T-helper 2 cell treated with Interferon-gamma antibody and Interleukin-4, amounts not matched to agents 5 μg/mL and 100 μg/mL, for 36 hours (primary cell): ENCODE measurements at regions not wholly inside any gene's neighbourhood (a gene's known extent, or its start where the extent isn't known, plus 50 kb on each side); places are given as distances from the start of the nearest gene placed in this dataset.

Source experiments
- DNase-seq: peaks from one replicate; pipeline ENCODE4 v3.0.0; 2021; ENCODE audit warnings: low spot score
- H3K27ac Mint-ChIP-seq: one replicate; pipeline ENCODE4 v1.8.0; 2021; ENCODE audit warnings: mild to moderate bottlenecking, mixed read lengths
- H3K27me3 Mint-ChIP-seq: one replicate; pipeline ENCODE4 v1.8.0; 2021; ENCODE audit warnings: low read depth, mixed read lengths
- H3K36me3 Mint-ChIP-seq: one replicate; pipeline ENCODE4 v1.8.0; 2021; ENCODE audit warnings: low read depth, mixed read lengths
- H3K4me1 Mint-ChIP-seq: one replicate; pipeline ENCODE4 v1.8.0; 2021; ENCODE audit warnings: low read depth, mixed read lengths
- H3K4me3 Mint-ChIP-seq: one replicate; pipeline ENCODE4 v1.8.0; 2022; ENCODE audit warnings: mild to moderate bottlenecking, moderate library complexity, mixed read lengths
- H3K9me3 Mint-ChIP-seq: one replicate; pipeline ENCODE4 v1.8.0; 2021; ENCODE audit warnings: mixed read lengths

DNA sequence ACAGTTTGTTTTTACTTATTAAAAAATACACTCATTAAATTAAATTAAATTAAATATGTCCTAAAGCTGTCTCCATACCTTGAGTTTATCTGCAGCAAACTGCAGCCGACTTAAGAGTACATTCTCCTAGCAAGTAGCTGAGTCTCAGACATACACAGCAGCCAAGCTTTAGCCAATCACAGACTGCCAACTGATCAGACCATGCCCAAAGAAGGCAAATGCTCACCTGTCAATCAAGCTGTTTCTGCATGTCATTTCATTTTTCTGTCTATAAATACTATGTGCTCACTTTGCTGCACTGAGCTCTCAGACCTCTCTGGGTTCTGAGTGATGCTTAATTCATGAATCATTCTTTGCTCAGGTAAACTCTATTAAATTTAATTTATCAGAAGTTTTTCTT is 280.9 kb upstream of the EPHA5 start:
- Mint-ChIP-seq H3K36me3 (no peaks in the 10 kb centered on the region), H3K4me1 (no peaks in the 10 kb centered on the region), H3K27ac (no peak overlapping the region), H3K4me3 (no peak overlapping the region), H3K9me3 (peaks cover 13% of the 10 kb centered on the region), H3K27me3 (no peaks in the 10 kb centered on the region)
- DNase-seq: no peak

DNA sequence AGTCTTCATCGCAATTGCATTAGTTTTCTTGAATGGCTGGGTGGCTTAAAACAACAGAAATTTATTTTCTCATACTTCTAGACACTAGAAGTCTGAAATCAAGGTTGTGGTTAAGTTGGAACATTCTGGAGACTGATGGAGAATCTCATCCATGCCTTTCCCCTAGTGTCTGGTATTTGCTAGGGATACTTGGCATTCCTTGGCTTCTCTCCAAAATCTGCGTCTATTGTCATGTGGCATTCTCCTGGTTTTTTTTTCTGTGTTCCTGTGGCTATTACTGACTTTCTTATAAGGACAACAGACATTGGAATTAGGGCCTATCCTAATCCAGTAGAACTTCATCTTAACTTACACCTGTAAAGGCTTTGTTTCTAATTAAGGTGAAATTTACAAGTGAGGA is 272.8 kb upstream of the EPHA5 start:
- Mint-ChIP-seq H3K36me3 (no peaks in the 10 kb centered on the region), H3K27ac (no peak overlapping the region)

DNA sequence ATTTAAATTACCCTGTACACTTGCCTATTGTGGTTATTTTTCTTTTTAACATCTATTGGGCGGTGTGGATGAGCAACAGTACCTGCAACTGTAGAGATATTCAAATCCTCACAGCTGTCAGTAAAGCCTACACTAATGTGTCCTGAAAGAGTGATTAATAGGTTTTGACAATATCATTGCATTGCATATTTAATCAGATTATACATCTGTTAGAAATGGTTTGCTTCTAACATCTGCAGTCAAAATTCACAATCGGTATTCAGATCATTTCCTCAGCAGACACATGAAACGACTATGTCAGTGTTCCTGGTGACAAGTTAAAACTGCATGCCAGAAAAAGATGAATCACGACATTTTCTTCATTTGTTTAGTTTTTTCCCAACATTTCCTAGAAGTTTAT is 254.6 kb upstream of the EPHA5 start:
- Mint-ChIP-seq H3K36me3 (no peaks in the 10 kb centered on the region), H3K27ac (no peak overlapping the region), H3K4me1 (no peaks in the 10 kb centered on the region), H3K27me3 (no peaks in the 10 kb centered on the region), H3K9me3 (peaks cover 17% of the 10 kb centered on the region), H3K4me3 (no peak overlapping the region)
- no peak for DNase-seq

More for the DNA sequence above, 272.8 kb upstream of the EPHA5 start:
- Mint-ChIP-seq H3K9me3 (peaks cover 9% of the 10 kb centered on the region), H3K4me3 (no peak overlapping the region), H3K27me3 (no peaks in the 10 kb centered on the region), H3K4me1 (no peaks in the 10 kb centered on the region)
- DNase-seq: no peak

DNA sequence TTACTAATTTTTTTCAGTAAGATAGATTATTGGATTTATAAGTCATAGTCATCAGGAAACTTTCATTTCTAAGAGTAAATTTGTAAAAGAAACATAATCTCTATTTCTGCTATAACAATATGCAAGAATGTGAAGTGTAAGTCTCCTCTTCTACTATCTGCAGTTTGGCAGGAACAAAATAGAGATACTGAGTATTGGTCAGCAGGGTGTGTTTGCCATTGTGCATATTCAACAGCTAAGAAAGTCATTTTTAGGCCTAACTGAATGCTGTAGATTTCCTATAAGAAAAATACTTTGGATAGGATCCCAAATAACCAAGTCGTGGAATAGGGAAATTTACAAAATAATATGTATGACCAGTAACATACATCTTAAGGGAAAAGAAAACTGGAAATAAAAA is 253.3 kb upstream of the EPHA5 start:
- Mint-ChIP-seq H3K27ac (no peak overlapping the region), H3K36me3 (no peaks in the 10 kb centered on the region), H3K4me1 (no peaks in the 10 kb centered on the region), H3K27me3 (no peaks in the 10 kb centered on the region), H3K4me3 (no peak overlapping the region), H3K9me3 (peaks cover 17% of the 10 kb centered on the region)
- DNase-seq: no peak

DNA sequence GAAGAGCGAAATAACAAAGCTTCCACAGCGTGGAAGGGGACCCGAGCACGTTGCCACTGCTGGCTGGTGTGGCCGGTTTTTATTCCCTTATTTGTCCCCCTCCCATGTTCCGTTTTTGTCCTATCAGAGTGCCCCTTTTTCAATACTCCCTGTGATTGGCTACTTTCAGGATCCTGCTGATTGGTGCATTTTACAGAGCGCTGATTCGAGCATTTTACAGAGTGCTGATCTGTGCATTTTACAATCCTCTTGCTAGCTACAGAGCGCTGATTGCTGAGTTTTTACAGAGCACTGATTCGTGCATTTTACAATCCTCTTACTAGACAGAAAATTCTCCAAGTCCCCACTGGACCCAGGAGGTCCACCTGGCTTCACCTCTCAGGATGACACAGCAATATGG is 250.9 kb upstream of the EPHA5 start:
- no peaks in the 10 kb centered on the region for H3K36me3 Mint-ChIP-seq
- H3K4me1 Mint-ChIP-seq: no peaks in the 10 kb centered on the region
- peaks cover 24% of the 10 kb centered on the region for H3K9me3 Mint-ChIP-seq
- H3K4me3 Mint-ChIP-seq: no peak overlapping the region
- H3K27me3 Mint-ChIP-seq: no peaks in the 10 kb centered on the region
- no peak for DNase-seq
- H3K27ac Mint-ChIP-seq: no peak overlapping the region

DNA sequence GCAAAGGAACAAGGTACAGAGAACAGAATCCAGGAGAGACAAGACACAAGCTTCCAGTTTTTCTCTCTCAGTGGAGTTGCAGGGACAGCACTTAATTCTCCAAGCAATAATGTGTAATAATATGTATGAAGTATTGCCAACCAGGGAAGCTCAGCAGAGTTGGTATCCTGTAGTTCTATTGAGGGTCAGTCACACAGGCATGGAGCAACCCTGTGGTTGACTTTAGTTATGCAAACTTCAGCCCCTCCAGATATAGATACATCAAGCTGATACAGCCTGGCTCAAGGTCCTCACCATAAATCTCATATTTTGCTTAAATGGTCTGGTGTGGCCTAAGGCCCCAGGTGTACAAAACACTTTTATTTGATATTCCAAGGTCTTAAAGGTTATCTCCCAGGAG is 248.6 kb upstream of the EPHA5 start:
- no peaks in the 10 kb centered on the region for H3K36me3 Mint-ChIP-seq
- no peak overlapping the region for H3K4me3 Mint-ChIP-seq
- no peaks in the 10 kb centered on the region for H3K4me1 Mint-ChIP-seq
- H3K9me3 Mint-ChIP-seq: peaks cover 20% of the 10 kb centered on the region
- no peak for DNase-seq
- H3K27ac Mint-ChIP-seq: no peak overlapping the region
- H3K27me3 Mint-ChIP-seq: no peaks in the 10 kb centered on the region

DNA sequence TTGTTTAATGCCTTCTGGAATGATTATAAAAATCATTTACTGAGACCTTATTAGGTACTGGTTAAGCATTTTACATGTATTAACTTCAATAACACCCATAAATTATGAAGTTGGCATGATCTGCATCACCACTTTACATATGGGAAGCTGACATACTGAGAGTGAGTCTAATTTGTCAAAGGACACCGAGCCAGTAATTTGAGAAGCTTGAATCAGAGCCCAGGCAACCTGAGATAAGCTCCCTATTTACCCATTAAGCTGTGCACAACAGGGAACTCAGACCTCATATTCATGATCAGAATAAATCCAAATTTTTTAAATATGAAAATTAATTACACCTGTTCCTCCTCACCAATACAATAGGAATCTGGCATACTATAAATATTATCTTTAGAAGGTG is 247.9 kb upstream of the EPHA5 start:
- no peak overlapping the region for H3K27ac Mint-ChIP-seq

DNA sequence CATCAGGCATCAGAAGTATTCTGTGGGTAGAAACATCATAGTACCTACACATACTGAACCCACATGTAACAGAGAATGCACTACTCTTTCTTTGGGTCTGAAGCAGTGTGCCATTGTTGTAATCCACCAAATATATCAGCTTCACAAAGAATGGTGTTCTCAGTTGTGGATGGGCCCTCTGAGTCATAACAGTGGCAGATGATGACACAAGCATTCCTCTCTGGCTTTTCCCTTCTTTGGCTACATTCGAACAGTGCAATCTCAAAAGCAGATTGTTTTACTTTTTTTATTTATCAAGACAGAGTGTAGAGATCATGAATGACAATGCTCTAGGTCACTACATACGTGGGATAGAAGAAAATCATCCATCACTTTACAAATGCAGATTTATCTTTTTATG is 247.2 kb upstream of the EPHA5 start:
- Mint-ChIP-seq H3K36me3 (no peaks in the 10 kb centered on the region), H3K27me3 (no peaks in the 10 kb centered on the region), H3K27ac (no peak overlapping the region), H3K9me3 (peaks cover 24% of the 10 kb centered on the region), H3K4me3 (no peak overlapping the region), H3K4me1 (no peaks in the 10 kb centered on the region)
- DNase-seq: no peak

More for the DNA sequence above, 247.9 kb upstream of the EPHA5 start:
- no peaks in the 10 kb centered on the region for H3K4me1 Mint-ChIP-seq
- no peaks in the 10 kb centered on the region for H3K27me3 Mint-ChIP-seq
- H3K9me3 Mint-ChIP-seq: peaks cover 20% of the 10 kb centered on the region
- DNase-seq: no peak
- no peak overlapping the region for H3K4me3 Mint-ChIP-seq
- no peaks in the 10 kb centered on the region for H3K36me3 Mint-ChIP-seq

DNA sequence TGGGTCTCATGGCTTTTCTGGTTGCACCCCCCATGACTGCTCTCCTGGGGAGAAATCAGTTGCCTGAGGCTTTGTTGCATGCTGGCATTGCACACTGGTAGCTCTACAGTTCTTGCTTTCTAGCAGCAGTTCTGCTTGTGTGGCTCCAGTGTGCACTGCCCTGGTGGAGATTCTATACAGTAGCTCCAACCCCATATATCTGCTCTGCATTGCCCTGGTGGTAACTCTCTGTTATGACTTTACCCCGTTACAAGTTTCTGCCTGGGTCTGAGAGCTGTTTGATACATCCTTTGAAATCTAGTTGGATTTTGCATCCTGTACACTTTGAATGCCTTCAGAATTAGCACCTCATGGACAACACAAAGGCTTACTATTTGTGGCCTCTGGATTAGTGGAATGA is 241.4 kb upstream of the EPHA5 start:
- Mint-ChIP-seq H3K27me3 (no peaks in the 10 kb centered on the region), H3K4me3 (no peak overlapping the region), H3K27ac (no peak overlapping the region), H3K9me3 (peaks cover 15% of the 10 kb centered on the region), H3K36me3 (no peaks in the 10 kb centered on the region), H3K4me1 (no peaks in the 10 kb centered on the region)
- DNase-seq: no peak

DNA sequence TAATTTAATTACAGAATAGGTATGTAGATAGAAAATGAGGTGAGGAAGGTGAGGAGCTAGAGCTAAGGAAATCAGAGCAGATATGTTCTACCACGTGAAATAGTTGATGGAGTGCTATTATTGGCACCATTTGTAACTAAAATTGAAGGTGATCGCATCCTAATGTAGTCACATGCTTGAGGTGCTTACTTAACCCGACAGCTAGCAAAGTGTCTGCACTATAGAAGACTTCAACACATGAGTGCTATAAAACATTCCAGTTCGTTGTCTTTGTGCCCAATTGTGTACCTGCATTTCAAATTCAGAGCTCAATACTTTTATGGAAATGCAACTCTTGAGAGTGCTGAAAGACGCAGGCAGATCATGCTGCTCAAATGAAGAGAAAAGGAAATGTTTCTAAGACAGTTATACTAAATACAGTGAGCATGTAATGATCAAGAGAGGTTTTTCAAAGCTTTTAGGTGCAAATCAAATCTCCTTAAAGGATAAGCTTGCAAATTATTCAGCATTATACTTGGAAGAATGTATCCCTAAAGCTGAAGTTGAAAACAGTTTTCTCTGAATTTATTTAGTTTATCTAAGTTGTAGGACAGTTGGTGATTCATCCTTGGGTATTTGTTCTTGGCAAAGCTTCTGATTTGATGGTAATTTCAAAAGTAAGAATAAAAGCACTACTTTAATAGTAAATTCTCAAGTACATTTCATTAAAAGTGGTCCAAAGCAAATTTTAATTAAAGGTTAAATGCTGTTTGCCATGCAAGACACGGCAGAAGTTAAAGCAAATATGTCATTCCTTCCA is 223.9 kb upstream of the EPHA5 start:
- no peaks in the 10 kb centered on the region for H3K36me3 Mint-ChIP-seq
- H3K4me1 Mint-ChIP-seq: no peaks in the 10 kb centered on the region
- H3K27ac Mint-ChIP-seq: no peak overlapping the region
- no peak overlapping the region for H3K4me3 Mint-ChIP-seq
- H3K9me3 Mint-ChIP-seq: peaks cover 22% of the 10 kb centered on the region
- no peaks in the 10 kb centered on the region for H3K27me3 Mint-ChIP-seq
- DNase-seq: no peak

DNA sequence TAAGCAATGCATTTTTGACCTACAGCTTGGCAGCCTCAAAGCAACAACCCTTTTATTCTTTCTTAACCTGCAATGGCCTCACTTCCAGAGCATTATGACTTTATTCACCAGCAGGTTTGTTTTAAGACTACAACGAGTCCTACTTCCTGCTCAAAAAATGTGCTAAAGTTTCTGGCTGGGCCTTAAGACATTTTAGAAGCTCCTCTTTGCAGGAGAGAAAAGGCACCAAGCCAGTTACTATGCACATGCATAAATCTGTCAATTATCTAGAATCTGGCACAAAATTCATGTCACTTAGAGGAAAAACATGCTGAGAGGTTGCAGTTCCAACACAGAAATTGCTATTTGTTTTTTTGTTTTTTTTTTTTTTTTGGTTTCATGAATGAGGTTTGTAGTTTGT is 223.0 kb upstream of the EPHA5 start:
- Mint-ChIP-seq H3K9me3 (peaks cover 15% of the 10 kb centered on the region), H3K4me3 (no peak overlapping the region), H3K27ac (no peak overlapping the region), H3K27me3 (no peaks in the 10 kb centered on the region), H3K4me1 (no peaks in the 10 kb centered on the region), H3K36me3 (no peaks in the 10 kb centered on the region)
- no peak for DNase-seq

DNA sequence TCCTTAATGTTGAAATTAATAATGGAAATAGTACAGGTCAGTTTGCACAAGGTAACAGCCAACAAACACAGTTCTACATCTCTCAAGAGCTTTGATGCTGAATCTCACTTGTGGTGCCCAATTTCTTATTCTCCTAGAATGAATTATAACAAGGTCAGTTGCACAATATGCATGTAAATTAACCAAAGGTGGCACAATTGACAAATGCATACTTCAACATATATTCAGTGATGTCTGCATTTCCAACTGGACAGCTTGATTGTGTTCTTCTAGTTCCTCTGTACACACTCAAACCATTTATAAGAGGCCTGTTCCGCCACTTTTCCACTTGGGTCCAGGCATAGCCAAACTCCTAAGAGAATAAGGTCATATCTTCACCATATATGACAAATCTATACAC is 210.3 kb upstream of the EPHA5 start:
- Mint-ChIP-seq H3K9me3 (peaks cover 4% of the 10 kb centered on the region), H3K4me3 (no peak overlapping the region), H3K27ac (no peak overlapping the region), H3K36me3 (no peaks in the 10 kb centered on the region), H3K4me1 (no peaks in the 10 kb centered on the region), H3K27me3 (no peaks in the 10 kb centered on the region)
- DNase-seq: no peak

DNA sequence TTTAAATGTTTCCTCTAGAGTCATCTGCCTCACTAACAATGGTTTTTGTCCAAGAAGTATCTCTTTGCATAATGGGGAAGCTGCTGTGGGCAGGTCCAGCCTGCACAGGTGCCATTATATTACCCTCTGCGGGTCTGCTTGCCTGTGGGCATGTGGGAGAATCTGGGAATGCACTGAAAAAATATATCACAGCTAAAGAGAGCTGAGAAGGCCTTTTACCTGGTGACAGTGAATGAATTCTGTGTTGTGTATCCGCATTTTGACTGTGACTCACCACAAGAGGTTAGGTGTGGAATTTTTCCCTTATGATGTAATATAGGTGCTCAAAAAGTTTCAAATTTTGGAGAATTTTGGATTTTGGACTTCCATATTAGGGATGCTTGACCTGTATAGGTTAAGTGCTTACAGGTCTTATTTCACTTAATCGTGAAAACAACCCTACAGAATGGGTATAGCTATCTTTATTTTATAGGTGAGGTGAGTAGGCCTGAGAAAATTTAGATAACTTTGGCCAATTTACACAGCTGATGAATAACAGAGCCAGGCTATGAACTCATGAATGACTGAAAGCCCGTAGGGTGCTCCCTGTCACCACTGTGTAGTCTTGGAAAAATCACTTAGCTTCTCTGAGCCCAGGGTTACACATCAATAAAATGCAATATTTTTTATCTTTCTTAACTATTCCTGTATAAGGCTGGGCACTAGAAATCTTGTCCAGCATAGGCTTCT is 198.0 kb upstream of the EPHA5 start:
- Mint-ChIP-seq H3K27ac (no peak overlapping the region), H3K4me3 (no peak overlapping the region), H3K9me3 (peaks cover 19% of the 10 kb centered on the region), H3K36me3 (no peaks in the 10 kb centered on the region), H3K4me1 (no peaks in the 10 kb centered on the region), H3K27me3 (no peaks in the 10 kb centered on the region)
- no peak for DNase-seq

DNA sequence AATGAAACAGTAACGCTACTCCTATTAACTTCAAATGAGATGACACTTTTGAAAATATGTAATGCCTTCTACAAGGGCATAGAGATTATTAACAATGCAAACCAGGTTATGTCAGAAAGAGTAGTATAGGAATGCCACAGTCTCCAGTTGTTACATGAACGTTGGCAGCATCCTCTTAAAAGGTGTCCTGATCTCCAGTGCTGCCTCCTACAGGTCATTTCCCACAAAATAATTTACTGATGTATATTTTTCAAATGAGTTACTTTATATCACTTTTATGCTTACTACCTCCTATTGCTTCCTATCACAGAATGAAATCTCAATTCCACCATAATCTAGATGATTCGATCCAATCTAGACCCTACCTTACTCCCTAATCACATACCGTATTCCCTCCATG is 195.2 kb upstream of the EPHA5 start:
- DNase-seq: no peak
- H3K4me1 Mint-ChIP-seq: no peaks in the 10 kb centered on the region
- H3K9me3 Mint-ChIP-seq: peaks cover 15% of the 10 kb centered on the region
- no peak overlapping the region for H3K27ac Mint-ChIP-seq
- no peaks in the 10 kb centered on the region for H3K27me3 Mint-ChIP-seq
- H3K4me3 Mint-ChIP-seq: no peak overlapping the region
- H3K36me3 Mint-ChIP-seq: no peaks in the 10 kb centered on the region
